HG03064 (cell line): ENCODE measurements at regions not wholly inside any gene's neighbourhood (a gene's known extent, or its start where the extent isn't known, plus 50 kb on each side); places are given as distances from the start of the nearest gene placed in this dataset.
"Not testable (repeated sequence)": the region's sequence is repeated elsewhere in the genome, so short reads cannot be mapped to it uniquely, and the experiment has no call there.

Experiments
- ATAC-seq: cut with Tn5 transposase; IDR thresholded peaks from one replicate; pipeline ENCODE4 v1.9.1; 2021; ENCODE audit warnings: low read depth; ENCODE audit not compliant: unreplicated experiment

- ATAC-seq: no peak
Measured at GRCh38 chr10:64515970-64516699, 994.9 kb downstream of the REEP3 start.

DNA sequence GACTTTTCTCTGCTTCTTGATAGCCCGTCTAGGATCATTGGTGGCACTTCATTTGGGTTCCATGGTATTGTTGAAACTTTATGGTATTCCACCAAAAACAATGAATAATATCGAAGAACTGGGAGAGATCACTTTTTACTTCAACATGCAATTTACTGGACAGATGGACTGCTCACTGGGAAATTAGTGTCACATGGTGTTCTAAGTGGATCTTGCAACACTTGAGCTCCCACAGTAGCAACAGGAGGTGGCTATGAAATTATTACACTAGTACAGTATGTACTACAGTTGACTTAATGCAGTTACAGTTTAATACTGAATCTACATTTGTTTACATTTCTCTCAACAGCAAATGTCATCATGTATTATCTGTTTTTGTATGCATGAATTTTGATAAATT, 997.3 kb downstream of the REEP3 start:
- no peak for ATAC-seq

- no peak for ATAC-seq
Measured at GRCh38 chr10:64519427-64519826, 998.2 kb downstream of the REEP3 start.

DNA sequence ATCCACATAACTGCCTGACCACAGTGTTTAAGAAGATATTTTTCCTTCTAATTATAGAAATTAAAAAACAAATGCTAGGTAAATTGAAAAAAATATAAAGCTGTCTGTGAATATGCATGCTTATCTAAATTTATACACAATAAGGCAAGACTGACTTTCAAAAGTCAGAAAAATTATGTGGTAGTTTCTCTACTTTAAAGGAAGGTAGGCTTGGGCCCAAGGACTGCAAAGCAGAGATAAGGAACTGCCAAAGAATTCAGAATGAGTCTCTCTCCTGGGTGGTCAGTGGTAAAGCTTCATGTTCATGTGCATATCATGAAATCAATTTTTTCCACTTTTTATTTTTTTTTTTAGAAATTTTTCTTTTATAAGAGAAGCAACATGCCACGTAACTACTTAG, 998.6 kb downstream of the REEP3 start:
- no peak for ATAC-seq

DNA sequence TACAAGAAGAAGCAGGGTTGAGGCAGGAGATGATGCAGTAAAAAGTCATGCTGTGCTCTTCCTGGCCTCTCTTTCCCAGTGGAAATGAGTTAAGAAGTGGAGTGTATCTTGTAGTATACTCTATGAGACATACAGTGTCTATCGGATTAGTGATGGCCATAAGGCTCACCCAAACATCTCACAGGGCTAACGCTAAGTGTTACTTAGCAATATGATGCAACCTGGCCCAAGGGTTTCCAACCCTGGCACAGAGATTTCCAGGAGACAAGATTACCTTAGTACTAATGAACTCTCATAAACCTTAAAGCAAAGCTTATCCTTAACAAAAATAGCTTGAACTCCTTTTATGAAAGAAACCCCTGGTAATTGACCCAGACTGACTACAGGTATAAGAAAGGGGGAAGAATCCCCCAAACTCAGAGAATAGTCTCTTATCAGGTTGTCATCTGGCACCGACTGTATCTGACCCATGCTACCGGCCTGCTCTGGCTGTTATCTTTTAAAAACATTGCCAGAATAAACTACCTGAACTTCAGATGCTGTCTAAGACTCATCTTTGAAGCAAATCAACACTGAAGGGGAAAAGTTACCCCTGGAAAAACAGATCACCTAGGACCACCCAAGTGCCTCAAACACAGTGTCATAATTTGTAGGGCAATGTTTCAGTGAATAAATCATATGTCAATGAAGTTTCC, 1002.0 kb downstream of the REEP3 start:
- no peak for ATAC-seq

- ATAC-seq: no peak
Measured at GRCh38 chr10:64528294-64529002, 1007.2 kb downstream of the REEP3 start.

DNA sequence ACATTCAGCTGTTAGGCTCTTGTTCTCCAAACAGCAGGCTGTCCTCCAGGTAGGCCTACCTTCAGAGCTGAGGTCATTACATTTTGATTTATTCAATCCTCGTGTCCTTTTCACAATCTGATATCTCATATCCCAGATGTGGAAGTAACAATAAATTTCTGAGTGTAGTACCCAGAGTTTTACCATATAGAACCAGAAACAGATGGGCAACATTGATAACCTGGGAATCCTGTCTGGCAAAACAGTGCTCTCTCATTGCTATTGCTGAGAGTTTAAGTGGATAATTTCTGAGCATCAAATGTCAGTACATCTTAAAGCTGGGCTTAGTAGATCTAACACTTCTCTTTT, 1007.8 kb downstream of the REEP3 start:
- no peak for ATAC-seq

GRCh38 chr10:64534616-64535015, 1013.4 kb downstream of the REEP3 start:
- no peak for ATAC-seq

DNA sequence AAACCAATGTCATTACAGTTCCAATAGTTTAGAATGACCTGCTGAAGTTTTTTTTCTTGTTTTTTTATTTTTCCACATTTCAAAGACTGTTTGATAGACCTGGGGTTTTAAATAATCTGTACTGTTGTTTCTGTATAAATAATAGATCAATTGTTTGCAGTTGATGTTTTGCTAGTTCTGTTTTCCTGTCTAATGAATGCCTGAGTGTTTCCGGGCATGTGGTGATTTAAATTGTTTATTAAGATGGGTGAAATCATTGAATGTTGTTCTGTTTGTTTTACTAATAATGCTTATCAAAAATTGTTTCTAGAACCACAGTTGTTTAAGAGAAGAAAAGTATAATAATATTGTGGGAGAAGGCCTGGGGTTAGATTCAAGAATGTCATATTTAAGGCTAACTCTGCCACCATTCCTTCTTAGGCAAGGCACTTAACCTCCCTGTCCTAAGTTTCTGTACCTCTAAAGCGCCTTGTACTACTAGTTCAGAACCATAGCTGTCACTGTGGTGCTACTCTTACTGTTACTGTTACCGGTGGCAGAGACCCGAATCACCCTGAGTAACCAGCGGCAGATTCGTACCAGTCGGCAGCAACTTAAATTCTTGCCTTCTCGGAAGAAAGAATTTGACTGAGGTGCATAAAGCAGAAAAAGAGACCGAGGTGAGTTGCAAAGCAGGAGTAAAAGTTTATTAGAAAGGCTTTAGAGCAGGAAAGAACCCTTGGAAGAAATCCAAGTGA, 1014.1 kb downstream of the REEP3 start:
- no peak for ATAC-seq

DNA sequence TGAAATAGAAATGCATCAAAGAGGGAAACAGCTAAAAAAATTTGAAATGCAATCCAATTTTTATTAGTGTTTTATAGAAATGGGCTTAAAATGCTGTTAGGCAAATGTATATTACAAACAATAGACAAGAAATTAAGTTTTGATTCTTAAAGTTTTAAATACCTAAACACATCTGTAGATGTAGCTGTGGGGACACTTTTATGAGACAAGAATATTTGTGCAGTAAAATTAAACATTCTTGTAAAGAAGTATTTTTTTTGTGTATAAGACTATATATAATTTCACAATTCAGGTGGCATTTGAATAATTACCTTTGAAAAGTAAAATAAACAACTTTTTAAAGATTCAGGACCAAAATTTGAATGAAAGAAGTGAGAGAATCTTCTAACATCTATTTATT, 1015.9 kb downstream of the REEP3 start:
- ATAC-seq: no peak

GRCh38 chr10:64537928-64538327, 1016.7 kb downstream of the REEP3 start:
- no peak for ATAC-seq

DNA sequence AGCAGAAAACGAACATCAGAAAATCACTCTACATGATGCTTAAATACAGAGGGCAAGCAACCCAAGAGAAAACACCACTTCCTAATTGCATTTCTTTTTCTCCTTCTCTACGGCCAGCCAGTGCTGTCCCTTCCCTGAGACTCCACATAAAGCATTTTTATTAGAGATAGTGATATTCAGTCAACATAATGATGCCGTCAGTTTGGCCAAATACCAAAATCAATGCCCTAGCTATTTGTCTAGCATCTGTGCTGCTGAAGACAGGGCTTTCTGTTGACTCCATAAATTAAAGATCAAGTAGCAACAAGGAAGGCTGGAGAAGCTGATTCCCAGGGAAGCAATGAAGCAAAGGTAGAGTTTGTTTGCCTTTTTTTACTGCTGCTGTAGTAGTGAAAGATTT, 1024.9 kb downstream of the REEP3 start:
- no peak for ATAC-seq

DNA sequence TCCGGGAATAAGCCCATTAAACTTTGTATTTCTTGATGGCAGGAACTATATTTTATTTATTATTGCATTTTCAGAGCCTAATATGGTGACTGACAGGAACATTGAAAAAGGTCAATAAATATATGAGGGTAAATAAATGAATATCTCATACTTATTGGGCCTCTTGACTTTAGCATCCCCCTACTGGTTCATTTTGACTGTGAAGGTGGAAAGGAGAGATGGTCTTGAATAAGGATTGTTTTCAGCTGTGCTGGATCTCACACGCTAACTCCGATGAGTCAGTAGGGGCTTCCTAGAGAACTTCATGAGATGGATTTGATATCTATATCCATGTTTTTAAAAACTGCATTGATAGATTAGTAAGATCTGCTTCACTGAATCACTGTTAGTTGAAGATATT, 1026.0 kb downstream of the REEP3 start:
- no peak for ATAC-seq

GRCh38 chr10:64555666-64556065, 1034.5 kb downstream of the REEP3 start:
- ATAC-seq: no peak

DNA sequence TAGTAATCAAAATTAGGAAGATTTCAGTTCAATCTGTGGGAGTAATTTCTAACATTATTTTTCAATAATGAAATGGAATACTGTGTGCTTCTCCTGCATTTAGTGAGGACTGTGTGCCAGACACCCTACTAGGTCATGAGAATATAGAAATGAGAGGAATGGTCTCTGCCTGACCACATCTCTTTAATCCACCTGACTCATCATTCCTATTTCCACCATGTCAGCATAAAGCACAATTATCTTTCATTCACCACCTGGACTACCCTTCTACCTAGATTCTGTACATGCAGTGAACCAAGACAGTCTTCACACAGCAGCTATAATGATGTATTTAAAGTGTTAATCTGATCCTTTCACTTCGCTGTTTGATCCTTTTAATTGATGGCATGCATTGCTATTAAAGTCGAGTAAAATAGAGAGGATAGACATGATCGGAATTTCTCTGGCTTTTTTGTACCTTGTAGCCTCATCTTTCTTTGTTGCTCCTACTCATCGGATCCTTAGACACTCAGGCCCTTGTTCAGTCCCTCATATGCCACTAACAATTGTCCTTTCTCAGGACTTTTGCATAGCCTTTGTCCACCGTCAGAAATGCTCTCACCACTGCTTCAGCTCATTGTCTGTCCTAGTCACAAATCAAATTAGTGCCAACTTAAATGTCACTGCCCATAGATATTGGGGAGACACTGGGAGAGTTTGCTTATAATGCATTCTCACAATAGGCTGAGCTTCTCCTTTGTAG, 1037.1 kb downstream of the REEP3 start:
- no peak for ATAC-seq

- no peak for ATAC-seq
Measured at GRCh38 chr10:64571056-64571455, 1049.9 kb downstream of the REEP3 start.

DNA sequence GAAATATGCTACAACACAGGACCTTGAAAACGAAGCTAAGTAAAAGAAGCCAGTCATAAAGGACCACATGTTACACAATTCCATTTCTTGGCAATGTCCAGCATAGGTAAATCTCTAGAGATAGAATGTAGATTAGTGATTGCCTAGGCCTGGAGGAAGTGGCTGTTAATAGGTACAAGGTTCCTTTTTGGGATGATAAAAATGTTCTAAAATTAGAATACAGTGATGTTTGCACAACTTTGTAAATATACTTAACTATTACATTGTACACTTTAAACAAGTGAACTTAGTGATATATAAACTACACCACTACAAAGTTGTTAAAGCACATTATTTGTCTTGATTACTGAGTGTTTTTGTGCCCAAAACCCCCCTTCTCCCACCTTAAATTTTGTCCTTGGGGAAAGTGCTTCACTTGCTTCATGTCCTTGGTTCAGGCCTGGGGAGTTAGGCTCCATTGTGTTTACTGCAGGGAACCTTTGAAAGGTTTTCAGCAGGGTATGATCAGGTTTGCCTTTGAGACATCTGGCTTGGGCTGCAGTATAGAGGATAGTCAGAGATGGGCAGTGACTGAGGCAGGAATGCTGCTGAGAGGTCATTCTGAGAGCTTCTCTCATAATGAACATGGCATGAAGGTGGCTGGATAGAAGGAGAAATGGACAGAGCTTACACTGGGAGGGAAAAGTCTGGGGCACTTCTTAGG, 1052.6 kb downstream of the REEP3 start:
- no peak for ATAC-seq

DNA sequence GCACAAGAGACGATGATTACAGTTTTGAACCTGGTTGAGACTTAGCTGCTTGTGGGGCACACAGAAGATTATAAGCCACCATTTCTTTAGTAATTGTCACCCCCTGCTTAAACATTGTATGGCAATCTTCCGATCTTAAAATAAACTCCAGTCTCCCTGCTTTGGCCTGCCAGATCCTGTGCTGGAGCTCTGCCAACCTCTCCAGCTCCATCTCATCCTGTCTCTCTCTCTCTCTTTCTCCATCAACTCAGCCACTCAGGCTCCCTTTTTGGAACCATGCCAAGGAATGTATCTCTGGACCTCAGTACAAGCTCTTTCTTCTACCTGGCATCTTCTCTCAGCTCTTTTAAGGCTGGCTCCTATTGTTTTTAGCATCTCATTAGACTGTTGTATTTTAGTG, 1053.2 kb downstream of the REEP3 start:
- no peak for ATAC-seq

DNA sequence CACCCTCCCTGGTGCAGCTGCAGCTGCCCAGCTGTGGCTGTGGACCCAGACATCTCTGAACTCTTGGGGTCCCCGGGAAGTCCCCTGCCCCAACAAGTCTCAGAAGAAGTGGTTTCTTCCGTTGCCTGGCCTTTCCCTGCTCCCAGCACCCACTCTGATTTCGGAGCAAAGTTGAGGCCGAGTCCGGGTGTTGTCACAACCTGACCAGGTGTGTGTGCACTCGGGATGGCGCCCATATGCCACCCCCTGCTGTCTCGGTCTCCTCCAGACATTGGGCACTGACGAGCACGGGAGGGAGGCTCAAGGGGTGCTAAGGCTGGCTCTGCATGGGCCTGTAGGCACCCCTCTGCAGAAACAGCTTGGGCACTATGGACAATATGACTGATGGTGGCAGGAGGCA, 1055.3 kb downstream of the REEP3 start:
- ATAC-seq: no peak

DNA sequence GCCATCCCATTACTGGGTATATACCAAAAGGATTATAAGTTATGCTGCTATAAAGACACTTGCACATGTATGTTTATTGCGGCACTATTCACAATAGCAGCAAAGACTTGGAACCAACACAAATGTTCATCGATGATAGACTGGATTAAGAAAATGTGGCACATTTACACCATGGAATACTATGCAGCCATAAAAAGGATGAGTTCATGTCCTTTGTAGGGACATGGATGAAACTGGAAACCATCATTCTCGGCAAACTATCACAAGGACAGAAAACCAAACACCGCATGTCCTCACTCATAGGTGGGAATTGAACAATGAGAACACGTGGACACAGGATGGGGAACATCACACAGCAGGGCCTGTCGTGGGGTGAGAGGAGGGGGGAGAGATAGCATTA, 1057.6 kb downstream of the REEP3 start:
- not testable (repeated sequence) for ATAC-seq
